ACHN (cell line): ENCODE measurements at regions not wholly inside any gene's neighbourhood (a gene's known extent, or its start where the extent isn't known, plus 50 kb on each side); places are given as distances from the start of the nearest gene placed in this dataset.

Experiments used
- DNase-seq: peaks from one replicate; pipeline ENCODE4 v3.0.0-alpha.2; 2015
- in situ Hi-C: cut with HindIII; loops from 2 replicates; pipeline ENCODE4 v1.10.0; 2017; ENCODE audit warnings: low sequenced_read_pairs, low pct_ligation_motif_present, low pct_unique_long_range_greater_than_20kb

GRCh38 chr11:80861193-80861592, 1420.4 kb upstream of the TENM4 start:
- DNase-seq, result no peak
- in situ Hi-C loops, result no loop called here

GRCh38 chr11:80860632-80861031, 1419.8 kb upstream of the TENM4 start:
- in situ Hi-C loops, result no loop called here
- no peak for DNase-seq

GRCh38 chr11:80856066-80856465, 1415.2 kb upstream of the TENM4 start:
- in situ Hi-C loops, result no loop called here
- peak; percentile 52 for DNase-seq

- no peak for DNase-seq
- in situ Hi-C loops, result no loop called here
These were observed 1414.6 kb upstream of the TENM4 start for GRCh38 chr11:80855426-80855825.

- DNase-seq, result peak; percentile 19
- in situ Hi-C loops, result no loop called here
These were observed 1408.4 kb upstream of the TENM4 start for GRCh38 chr11:80849253-80849652.

- DNase-seq, result no peak
These were observed 1406.1 kb upstream of the TENM4 start for GRCh38 chr11:80846979-80847378.

GRCh38 chr11:80846442-80846841, 1405.6 kb upstream of the TENM4 start:
- in situ Hi-C loops, result no loop called here

More at GRCh38 chr11:80846979-80847378, 1406.1 kb upstream of the TENM4 start:
- in situ Hi-C loops, result no loop called here

GRCh38 chr11:80844110-80844819, 1403.4 kb upstream of the TENM4 start:
- in situ Hi-C loops, result no loop called here
- no peak for DNase-seq

More at GRCh38 chr11:80846442-80846841, 1405.6 kb upstream of the TENM4 start:
- no peak for DNase-seq

GRCh38 chr11:80843266-80843974, 1402.6 kb upstream of the TENM4 start:
- no peak for DNase-seq
- in situ Hi-C loops, result no loop called here

GRCh38 chr11:80842246-80842645, 1401.4 kb upstream of the TENM4 start:
- DNase-seq, result no peak
- in situ Hi-C loops, result no loop called here

- DNase-seq, result no peak
- in situ Hi-C loops, result no loop called here
These were observed 1400.8 kb upstream of the TENM4 start for GRCh38 chr11:80841675-80842074.

GRCh38 chr11:80838153-80838552, 1397.3 kb upstream of the TENM4 start:
- in situ Hi-C loops, result no loop called here
- DNase-seq, result no peak

GRCh38 chr11:80837051-80837450, 1396.2 kb upstream of the TENM4 start:
- in situ Hi-C loops, result no loop called here

GRCh38 chr11:80831374-80831773, 1390.5 kb upstream of the TENM4 start:
- DNase-seq, result no peak
- in situ Hi-C loops, result no loop called here

More at GRCh38 chr11:80837051-80837450, 1396.2 kb upstream of the TENM4 start:
- no peak for DNase-seq

- in situ Hi-C loops, result no loop called here
- no peak for DNase-seq
These were observed 1387.0 kb upstream of the TENM4 start for GRCh38 chr11:80827781-80828180.

- DNase-seq, result no peak
- in situ Hi-C loops, result no loop called here
These were observed 1386.0 kb upstream of the TENM4 start for GRCh38 chr11:80826808-80827207.

GRCh38 chr11:80822308-80822707, 1381.5 kb upstream of the TENM4 start:
- DNase-seq, result no peak
- in situ Hi-C loops, result no loop called here

- no peak for DNase-seq
- in situ Hi-C loops, result no loop called here
These were observed 1378.4 kb upstream of the TENM4 start for GRCh38 chr11:80819271-80819670.

- DNase-seq, result no peak
- in situ Hi-C loops, result no loop called here
These were observed 1376.1 kb upstream of the TENM4 start for GRCh38 chr11:80816966-80817365.

- DNase-seq, result no peak
- in situ Hi-C loops, result no loop called here
These were observed 1375.6 kb upstream of the TENM4 start for GRCh38 chr11:80816454-80816847.
